ENCODE measurements at regions not wholly inside any gene's neighbourhood (a gene's known extent, or its start where the extent isn't known, plus 50 kb on each side); places are given as distances from the start of the nearest gene placed in this dataset.

GRCh38 chr15:96924570-96924969, 594.1 kb downstream of the NR2F2 start:
- WGBS, 2 donors: 0 to 2% methylated on average over 1 of the region's 1 CpG
- no peak overlapping the region for H3K27ac ChIP-seq (ENCODE audit: low read depth in 1 of 2, low read length in 1 of 2)
- ATAC-seq (ENCODE audit: insufficient read depth, low FRiP score): no peak

GRCh38 chr15:96947296-96948229, 617.1 kb downstream of the NR2F2 start:
- Histone ChIP-seq H3K27ac (ENCODE audit: low read depth in 1 of 2, low read length in 1 of 2) (no peak overlapping the region), H3K9me3 (ENCODE audit: control insufficient read depth in 4 of 4, insufficient read depth in 3 of 4, low read length in 3 of 4) (peaks cover 0 to 5% (median 0%) of the 10 kb centered on the region in 4 donors), H3K9ac (ENCODE audit: insufficient read depth in 1 of 2, low read length in 2 of 2) (no peak overlapping the region), H3K4me1 (ENCODE audit: control insufficient read depth in 5 of 5, insufficient read depth in 5 of 5, low read length in 5 of 5) (no peaks in the 10 kb centered on the region), H3K36me3 (ENCODE audit: control insufficient read depth in 4 of 4, insufficient read depth in 4 of 4, low read length in 4 of 4) (no peaks in the 10 kb centered on the region), H3K27me3 (ENCODE audit: control insufficient read depth in 3 of 3, insufficient read depth in 3 of 3, low read length in 2 of 3) (peaks cover 0 to 36% (median 10%) of the 10 kb centered on the region in 3 donors), H3K4me3 (no peak overlapping the region)
- whole genome bisulfite sequencing, 2 donors: 19 to 26% methylated on average over 36 to 50 of the region's 50 CpGs
- DNase-seq (peak; percentile 60 to 73 (median 69)), ATAC-seq (ENCODE audit: insufficient read depth, low FRiP score) (no peak)
- no peak for TF ChIP-seq CTCF (IDR thresholded peaks at IDR 0.05; ENCODE audit: control extremely low read depth, extremely low read depth)

More at GRCh38 chr15:96924570-96924969, 594.1 kb downstream of the NR2F2 start:
- H3K9me3 ChIP-seq (ENCODE audit: control insufficient read depth in 4 of 4, insufficient read depth in 3 of 4, low read length in 3 of 4): peaks cover 0 to 5% (median 0%) of the 10 kb centered on the region in 4 donors
- H3K9ac ChIP-seq (ENCODE audit: insufficient read depth in 1 of 2, low read length in 2 of 2): no peak overlapping the region
- no peaks in the 10 kb centered on the region for H3K4me1 ChIP-seq (ENCODE audit: control insufficient read depth in 5 of 5, insufficient read depth in 5 of 5, low read length in 5 of 5)
- no peak for DNase-seq
- no peak overlapping the region for H3K4me3 ChIP-seq
- no peak for TF ChIP-seq CTCF (IDR thresholded peaks at IDR 0.05; ENCODE audit: control extremely low read depth, extremely low read depth)
- H3K27me3 ChIP-seq (ENCODE audit: control insufficient read depth in 3 of 3, insufficient read depth in 3 of 3, low read length in 2 of 3): no peaks in the 10 kb centered on the region
- no peaks in the 10 kb centered on the region for H3K36me3 ChIP-seq (ENCODE audit: control insufficient read depth in 4 of 4, insufficient read depth in 4 of 4, low read length in 4 of 4)

DNA sequence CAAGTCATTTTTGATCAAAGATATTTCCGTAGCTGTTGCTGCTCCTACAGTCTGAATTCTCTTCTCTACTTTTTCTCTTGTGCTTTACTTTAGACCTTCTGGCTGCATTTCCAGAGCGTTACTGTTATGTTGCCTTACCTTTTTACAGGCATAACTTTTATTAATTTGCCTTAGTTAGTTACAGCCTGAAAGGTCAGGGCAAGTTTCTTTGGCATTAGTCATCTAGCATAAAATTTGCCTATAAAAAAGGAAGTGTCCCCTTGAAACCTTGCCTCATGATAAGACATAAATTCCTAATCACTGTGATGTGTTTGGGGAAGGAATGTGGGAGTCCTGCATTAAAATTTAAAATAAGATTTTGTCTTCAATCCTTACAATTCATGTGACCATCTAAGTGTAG, 618.5 kb downstream of the NR2F2 start:
- Histone ChIP-seq H3K36me3 (ENCODE audit: control insufficient read depth in 4 of 4, insufficient read depth in 4 of 4, low read length in 4 of 4) (no peaks in the 10 kb centered on the region), H3K9ac (ENCODE audit: insufficient read depth in 1 of 2, low read length in 2 of 2) (no peak overlapping the region), H3K4me1 (ENCODE audit: control insufficient read depth in 5 of 5, insufficient read depth in 5 of 5, low read length in 5 of 5) (no peaks in the 10 kb centered on the region), H3K27ac (ENCODE audit: low read depth in 1 of 2, low read length in 1 of 2) (no peak overlapping the region), H3K27me3 (ENCODE audit: control insufficient read depth in 3 of 3, insufficient read depth in 3 of 3, low read length in 2 of 3) (peaks cover 0 to 36% (median 10%) of the 10 kb centered on the region in 3 donors), H3K4me3 (no peak overlapping the region), H3K9me3 (ENCODE audit: control insufficient read depth in 4 of 4, insufficient read depth in 3 of 4, low read length in 3 of 4) (peaks cover 0 to 3% (median 0%) of the 10 kb centered on the region in 4 donors)
- TF ChIP-seq CTCF (IDR thresholded peaks at IDR 0.05; ENCODE audit: control extremely low read depth, extremely low read depth): no peak
- 84 to 86% methylated on average over 2 of the region's 2 CpGs for WGBS, 2 donors
- ATAC-seq (ENCODE audit: insufficient read depth, low FRiP score) (no peak), DNase-seq (no peak)

Data from lung (tissue), 11 donors.